Lower lobe of right lung (tissue), 2 donors: ENCODE measurements at regions not wholly inside any gene's neighbourhood (a gene's known extent, or its start where the extent isn't known, plus 50 kb on each side); places are given as distances from the start of the nearest gene placed in this dataset.

Experiments used
- ATAC-seq, 2 donors: fragments of 200-7000 bp; cut with Tn5 transposase; one replicate each; pipeline ENCODE4 v1.9.1; 2020 to 2022; ENCODE audit warnings: mild to moderate bottlenecking in 2 of 2, moderate library complexity in 2 of 2
- DNase-seq: peaks from one replicate; pipeline ENCODE4 v3.0.0-alpha.2; 2020
- H3K27ac ChIP-seq: fragments of 200-600 bp; one replicate; pipeline ENCODE4 v1.8.0; 2022
- H3K27me3 ChIP-seq: fragments of 200-600 bp; one replicate; pipeline ENCODE4 v1.8.0; 2022; ENCODE audit warnings: low read depth
- H3K36me3 ChIP-seq: fragments of 200-600 bp; one replicate; pipeline ENCODE4 v1.8.0; 2022; ENCODE audit warnings: mild to moderate bottlenecking
- H3K4me1 ChIP-seq: fragments of 200-600 bp; one replicate; pipeline ENCODE4 v1.8.0; 2022
- H3K4me3 ChIP-seq: fragments of 200-600 bp; one replicate; pipeline ENCODE4 v1.8.0; 2022; ENCODE audit warnings: mild to moderate bottlenecking
- H3K9me3 ChIP-seq: fragments of 200-600 bp; one replicate; pipeline ENCODE4 v1.8.0; 2022
- intact Hi-C: fragments of 100-400 bp; cut with DNase I; formaldehyde crosslinking; loops from one replicate; pipeline ENCODE4 v1.11.0; 2022
- TF ChIP-seq, protein P1 (sequence below): fragments of 200-600 bp; IDR thresholded peaks from one replicate; pipeline ENCODE4 v1.8.0; 2022; ENCODE audit warnings: antibody characterized with exemption, mild to moderate bottlenecking
- donor health status: DM: no; HTN: yes; CAD: no; lungs with severe emphysema.

DNA sequence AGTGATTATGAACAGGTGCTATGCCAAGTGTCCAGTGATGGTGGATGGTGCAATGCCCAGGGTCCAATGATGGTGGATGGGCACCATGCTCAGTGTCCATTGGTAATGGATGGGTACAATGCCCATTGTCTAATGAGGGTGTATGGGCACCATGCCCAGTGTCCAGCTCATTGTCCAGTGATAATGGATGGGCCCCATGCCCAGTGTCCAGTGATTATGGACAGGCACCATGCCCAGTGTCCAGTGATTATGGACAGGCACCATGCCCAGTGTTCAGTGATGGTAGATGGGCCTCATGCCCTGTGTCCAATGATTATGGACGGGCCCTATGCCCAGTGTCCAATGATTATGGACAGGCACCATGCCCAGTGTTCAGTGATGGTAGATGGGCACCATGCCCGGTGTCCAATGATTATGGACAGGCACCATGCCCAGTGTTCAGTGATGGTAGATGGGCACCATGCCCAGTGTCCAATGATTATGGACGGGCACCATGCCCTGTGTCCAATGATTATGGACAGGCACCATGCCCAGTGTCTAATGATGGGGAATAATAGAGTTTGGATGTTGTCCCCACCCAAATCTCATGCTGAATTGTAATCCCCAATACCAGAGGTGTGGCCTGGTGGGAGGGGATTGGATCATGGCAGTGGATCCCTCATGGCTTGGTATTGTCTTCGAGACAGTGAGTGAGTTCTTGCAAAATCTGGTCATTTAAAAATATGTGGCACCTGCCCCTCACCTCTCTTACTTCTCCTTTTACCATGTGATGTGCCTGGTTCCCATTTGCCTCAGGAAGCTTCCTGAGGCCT is 87.8 kb downstream of the ANKRD10 start:
- TF ChIP-seq, protein P1, sequence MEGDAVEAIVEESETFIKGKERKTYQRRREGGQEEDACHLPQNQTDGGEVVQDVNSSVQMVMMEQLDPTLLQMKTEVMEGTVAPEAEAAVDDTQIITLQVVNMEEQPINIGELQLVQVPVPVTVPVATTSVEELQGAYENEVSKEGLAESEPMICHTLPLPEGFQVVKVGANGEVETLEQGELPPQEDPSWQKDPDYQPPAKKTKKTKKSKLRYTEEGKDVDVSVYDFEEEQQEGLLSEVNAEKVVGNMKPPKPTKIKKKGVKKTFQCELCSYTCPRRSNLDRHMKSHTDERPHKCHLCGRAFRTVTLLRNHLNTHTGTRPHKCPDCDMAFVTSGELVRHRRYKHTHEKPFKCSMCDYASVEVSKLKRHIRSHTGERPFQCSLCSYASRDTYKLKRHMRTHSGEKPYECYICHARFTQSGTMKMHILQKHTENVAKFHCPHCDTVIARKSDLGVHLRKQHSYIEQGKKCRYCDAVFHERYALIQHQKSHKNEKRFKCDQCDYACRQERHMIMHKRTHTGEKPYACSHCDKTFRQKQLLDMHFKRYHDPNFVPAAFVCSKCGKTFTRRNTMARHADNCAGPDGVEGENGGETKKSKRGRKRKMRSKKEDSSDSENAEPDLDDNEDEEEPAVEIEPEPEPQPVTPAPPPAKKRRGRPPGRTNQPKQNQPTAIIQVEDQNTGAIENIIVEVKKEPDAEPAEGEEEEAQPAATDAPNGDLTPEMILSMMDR: no peak
- no peaks in the 10 kb centered on the region for H3K36me3 ChIP-seq
- DNase-seq: no peak
- H3K27me3 ChIP-seq: peaks cover 5% of the 10 kb centered on the region
- H3K9me3 ChIP-seq: no peaks in the 10 kb centered on the region
- intact Hi-C loops: no loop called here
- ATAC-seq: no peak
- no peak overlapping the region for H3K27ac ChIP-seq
- H3K4me1 ChIP-seq: no peaks in the 10 kb centered on the region
- H3K4me3 ChIP-seq: no peak overlapping the region
